HG03108 (cell line): ENCODE measurements at regions not wholly inside any gene's neighbourhood (a gene's known extent, or its start where the extent isn't known, plus 50 kb on each side); places are given as distances from the start of the nearest gene placed in this dataset.

Experiments
- ATAC-seq: cut with Tn5 transposase; IDR thresholded peaks from one replicate; pipeline ENCODE4 v1.9.1; 2021; ENCODE audit warnings: moderate library complexity; ENCODE audit not compliant: unreplicated experiment

- no peak for ATAC-seq
Measured at GRCh38 chr12:75581515-75581914, 70.1 kb upstream of the KRR1 start.

- ATAC-seq = no peak
Measured at GRCh38 chr12:75579552-75579951, 68.1 kb upstream of the KRR1 start.

GRCh38 chr12:75578546-75578945 lies 67.1 kb upstream of the KRR1 start:
- ATAC-seq = no peak

- ATAC-seq = no peak
Measured at GRCh38 chr12:75577812-75578211, 66.4 kb upstream of the KRR1 start.

GRCh38 chr12:75571656-75572205 lies 60.3 kb upstream of the KRR1 start:
- no peak for ATAC-seq

GRCh38 chr12:75571204-75571603 lies 59.8 kb upstream of the KRR1 start:
- no peak for ATAC-seq

- ATAC-seq = no peak
Measured at GRCh38 chr12:75568801-75569200, 57.4 kb upstream of the KRR1 start.

GRCh38 chr12:75568393-75568792 lies 57.0 kb upstream of the KRR1 start:
- no peak for ATAC-seq

GRCh38 chr12:75565795-75566194 lies 54.4 kb upstream of the KRR1 start:
- no peak for ATAC-seq

- no peak for ATAC-seq
Measured at GRCh38 chr12:75564852-75565251, 53.4 kb upstream of the KRR1 start.

GRCh38 chr12:75564398-75564797 lies 53.0 kb upstream of the KRR1 start:
- no peak for ATAC-seq

GRCh38 chr12:75563351-75563750 lies 51.9 kb upstream of the KRR1 start:
- no peak for ATAC-seq

- no peak for ATAC-seq
Measured at GRCh38 chr12:75561921-75562320, 50.5 kb upstream of the KRR1 start.
